B cell (primary cell): ENCODE measurements at regions not wholly inside any gene's neighbourhood (a gene's known extent, or its start where the extent isn't known, plus 50 kb on each side); places are given as distances from the start of the nearest gene placed in this dataset.

Experiments
- ATAC-seq: fragments of 200-7000 bp; cut with Tn5 transposase; one replicate; pipeline ENCODE4 v1.10.0; 2021; ENCODE audit warnings: low read depth, mild to moderate bottlenecking, moderate number of reproducible peaks, moderate library complexity
- CTCF ChIA-PET: fragments of 350-600 bp; sonication (Branson Sonifier 250); formaldehyde crosslinking; loops from one replicate; lab custom pipeline; 2021; ENCODE audit warnings: antibody characterized with exemption, inconsistent platforms; lab: Charles Lee
- POLR2A ChIA-PET: fragments of 350-600 bp; sonication (Branson Sonifier 250); formaldehyde crosslinking; loops from one replicate; lab custom pipeline; 2021; ENCODE audit warnings: antibody characterized with exemption; lab: Charles Lee
- DNase-seq: peaks from one replicate; pipeline ENCODE4 v3.0.0; 2013
- H2AFZ ChIP-seq: 2 replicates; pipeline ENCODE4 v1.6.1; 2012; ENCODE audit warnings: mild to moderate bottlenecking, low read depth, low read length; ENCODE audit not compliant: insufficient read depth, poor library complexity, severe bottlenecking
- H3K27ac ChIP-seq, 2 donors: 1 replicate in 1 of 2; 2 replicates in 1 of 2; pipeline ENCODE4 v1.5.1; 2012 to 2013; ENCODE audit warnings: low read length in 2 of 2, mild to moderate bottlenecking in 2 of 2, moderate library complexity in 1 of 2
- H3K27me3 ChIP-seq, 4 experiments: fragments of 200-600 bp in 1 of 4; sonication (generic) in 1 of 4; replicated peaks in 1 of 4; 1 replicate in 2 of 4; 2 replicates in 2 of 4; pipeline versions ENCODE4 v1.6.1 to v1.7.0; 2013 to 2016; ENCODE audit warnings: low read length in 3 of 4, mild to moderate bottlenecking in 2 of 4, mixed read lengths in 1 of 4, moderate library complexity in 1 of 4; ENCODE audit not compliant: insufficient read depth in 4 of 4, control insufficient read depth in 3 of 4; ENCODE audit errors: control extremely low read depth in 1 of 4
- H3K36me3 ChIP-seq, 2 experiments: replicated peaks in 1 of 2; 1 replicate in 1 of 2; 2 replicates in 1 of 2; pipeline versions ENCODE4 v1.6.1 to v1.7.1; 2013; ENCODE audit warnings: low read length in 1 of 2; ENCODE audit not compliant: insufficient read depth in 2 of 2, control insufficient read depth in 1 of 2; ENCODE audit errors: control extremely low read depth in 1 of 2, extremely low read depth in 1 of 2
- H3K4me1 ChIP-seq, 2 donors: fragments of 200-600 bp in 1 of 2; sonication (generic) in 1 of 2; 1 replicate in 1 of 2; 2 replicates in 1 of 2; pipeline versions ENCODE4 v1.5.1 to v1.6.1; 2013 to 2017; ENCODE audit warnings: low read length in 2 of 2; ENCODE audit not compliant: control insufficient read depth in 2 of 2, insufficient read depth in 2 of 2
- H3K4me2 ChIP-seq: replicated peaks from 2 replicates; pipeline ENCODE3; 2012; ENCODE audit warnings: mild to moderate bottlenecking, low read depth, low read length; ENCODE audit not compliant: poor library complexity, severe bottlenecking
- H3K4me3 ChIP-seq, 5 experiments: fragments of 200-600 bp in 1 of 5; sonication (generic) in 1 of 5; 1 replicate in 3 of 5; 2 replicates in 2 of 5; pipeline versions ENCODE4 v1.5.1 to v1.7.0; 2011 to 2016; ENCODE audit warnings: low read length in 4 of 5, mild to moderate bottlenecking in 4 of 5, low read depth in 2 of 5, control low read depth in 1 of 5, moderate library complexity in 1 of 5; ENCODE audit not compliant: insufficient read depth in 1 of 5; ENCODE audit errors: control extremely low read depth in 1 of 5, extremely low read depth in 1 of 5
- H3K79me2 ChIP-seq: fragments of 200-600 bp; sonication (generic); one replicate; pipeline ENCODE4 v1.6.0; 2016; ENCODE audit warnings: low read length; ENCODE audit not compliant: control insufficient read depth, insufficient read depth
- H3K9ac ChIP-seq: fragments of 200-600 bp; sonication (generic); 2 replicates; pipeline ENCODE4 v1.6.1; 2017; ENCODE audit warnings: mild to moderate bottlenecking, low read length, moderate library complexity
- H3K9me3 ChIP-seq, 3 donors: one replicate each; pipeline versions ENCODE4 v1.6.1 to v1.7.1; 2013; ENCODE audit warnings: low read length in 2 of 3; ENCODE audit not compliant: control insufficient read depth in 2 of 3, insufficient read depth in 1 of 3; ENCODE audit errors: control extremely low read depth in 1 of 3
- H4K20me1 ChIP-seq: 2 replicates; pipeline ENCODE4 v1.6.0; 2012; ENCODE audit warnings: mild to moderate bottlenecking, low read length; ENCODE audit not compliant: insufficient read depth, control insufficient read depth, poor library complexity, severe bottlenecking
- H3K27ac Mint-ChIP-seq: one replicate; pipeline ENCODE4 v1.8.0; 2021; ENCODE audit warnings: mixed read lengths
- H3K27me3 Mint-ChIP-seq: one replicate; pipeline ENCODE4 v1.8.0; 2021; ENCODE audit warnings: mixed read lengths
- H3K4me1 Mint-ChIP-seq: one replicate; pipeline ENCODE4 v1.8.0; 2021; ENCODE audit warnings: mixed read lengths
- H3K4me3 Mint-ChIP-seq: one replicate; pipeline ENCODE4 v1.8.0; 2021; ENCODE audit warnings: mixed read lengths
- H3K9me3 Mint-ChIP-seq: one replicate; pipeline ENCODE4 v1.8.0; 2022; ENCODE audit warnings: mixed read lengths; ENCODE audit not compliant: insufficient read depth
- CTCF ChIP-seq: fragments of 200-600 bp; IDR thresholded peaks from one replicate; pipeline ENCODE4 v1.8.0; 2022; ENCODE audit warnings: antibody characterized with exemption, mild to moderate bottlenecking
- EZH2 ChIP-seq: IDR thresholded peaks from 2 replicates; pipeline ENCODE4 v1.6.1; 2012; ENCODE audit warnings: borderline replicate concordance, low read depth, mild to moderate bottlenecking, moderate library complexity, low read length; ENCODE audit not compliant: insufficient read depth, poor library complexity, severe bottlenecking
- WGBS: methylation state at CpG from one replicate; pipeline ENCODE4 v1.1.5; 2013; ENCODE audit warnings: missing lambda C conversion rate; ENCODE audit not compliant: insufficient coverage; 5-methylcytosine and 5-hydroxymethylcytosine counted together
- intact Hi-C: fragments of 100-400 bp; cut with micrococcal nuclease; formaldehyde crosslinking; loops from one replicate; pipeline ENCODE4 v1.10.0; 2022

- Histone ChIP-seq H3K4me1 (no peaks in the 10 kb centered on the region), H3K9ac (no peak overlapping the region), H2AFZ (no peak overlapping the region), H3K4me3 (no peak overlapping the region), H3K27ac (no peak overlapping the region), H3K36me3 (no peaks in the 10 kb centered on the region), H3K79me2 (no peaks in the 10 kb centered on the region), H3K27me3 (no peaks in the 10 kb centered on the region), H3K9me3 (no peaks in the 10 kb centered on the region), H3K4me2 (no peak overlapping the region), H4K20me1 (no peaks in the 10 kb centered on the region)
- ATAC-seq (no peak), DNase-seq (no peak)
- WGBS = no CpG with 5 or more reads among the region's 1 CpG
- ChIA-PET CTCF (interaction anchor here (0.9 kb wide), 1 partner anchor 355 kb away, joined by 3 read pairs; no protein-coding TSS in a partner anchor), POLR2A (no interaction called here)
- no peak overlapping the region for H3K4me3 Mint-ChIP-seq
- no peaks in the 10 kb centered on the region for H3K4me1 Mint-ChIP-seq
- no peaks in the 10 kb centered on the region for H3K9me3 Mint-ChIP-seq
- no peak overlapping the region for H3K27ac Mint-ChIP-seq
- intact Hi-C loops = no loop called here
- peaks cover 4% of the 10 kb centered on the region for H3K27me3 Mint-ChIP-seq
- TF ChIP-seq EZH2 (no peak), CTCF (no peak)
These were observed 166.5 kb upstream of the RASSF8 start for GRCh38 chr12:25792031-25792430.

- H4K20me1 ChIP-seq = no peaks in the 10 kb centered on the region
- WGBS = 100% methylated on average over 2 of the region's 3 CpGs
- H3K4me2 ChIP-seq = no peak overlapping the region
- Mint-ChIP-seq H3K27me3 (peaks cover 4% of the 10 kb centered on the region), H3K4me3 (no peak overlapping the region), H3K27ac (no peak overlapping the region), H3K9me3 (no peaks in the 10 kb centered on the region), H3K4me1 (no peaks in the 10 kb centered on the region)
- CTCF ChIA-PET = no interaction called here
- no peak for ATAC-seq
- H3K4me1 ChIP-seq = no peaks in the 10 kb centered on the region
- no peaks in the 10 kb centered on the region for H3K9me3 ChIP-seq
- TF ChIP-seq EZH2 (no peak), CTCF (no peak)
- no peak for DNase-seq
- no peaks in the 10 kb centered on the region for H3K79me2 ChIP-seq
- no peaks in the 10 kb centered on the region for H3K36me3 ChIP-seq
- H3K27me3 ChIP-seq = no peaks in the 10 kb centered on the region
- intact Hi-C loops = no loop called here
- H2AFZ ChIP-seq = no peak overlapping the region
- POLR2A ChIA-PET = no interaction called here
- H3K9ac ChIP-seq = no peak overlapping the region
- H3K4me3 ChIP-seq = no peak overlapping the region
- no peak overlapping the region for H3K27ac ChIP-seq
These were observed 165.3 kb upstream of the RASSF8 start for GRCh38 chr12:25793196-25793595.
